Epithelial cell of esophagus (primary cell): ENCODE measurements at regions not wholly inside any gene's neighbourhood (a gene's known extent, or its start where the extent isn't known, plus 50 kb on each side); places are given as distances from the start of the nearest gene placed in this dataset.
"Not testable (repeated sequence)": the region's sequence is repeated elsewhere in the genome, so short reads cannot be mapped to it uniquely, and the experiment has no call there.

Experiments
- DNase-seq: peaks from one replicate; pipeline ENCODE4 v3.0.0; 2010; ENCODE audit warnings: low read depth
- H3K4me3 ChIP-seq: 2 replicates; pipeline ENCODE4 v1.5.1; 2011; ENCODE audit warnings: mild to moderate bottlenecking, low read length, control low read depth
- CTCF ChIP-seq: IDR thresholded peaks from 2 replicates; pipeline ENCODE4 v1.5.1; 2011; ENCODE audit warnings: low read depth, mild to moderate bottlenecking, low read length, control low read depth, inconsistent platforms; ENCODE audit not compliant: insufficient read depth; ENCODE audit errors: missing control alignments

GRCh38 chr4:177256950-177257349 lies 52.7 kb upstream of the NEIL3 start:
- DNase-seq = no peak
- TF ChIP-seq CTCF = no peak
- H3K4me3 ChIP-seq = no peak overlapping the region

GRCh38 chr4:177259466-177259865 lies 50.2 kb upstream of the NEIL3 start:
- DNase-seq = not testable (repeated sequence)

More at GRCh38 chr4:177259466-177259865, 50.2 kb upstream of the NEIL3 start:
- H3K4me3 ChIP-seq = not testable (repeated sequence)
